ENCODE measurements at regions not wholly inside any gene's neighbourhood (a gene's known extent, or its start where the extent isn't known, plus 50 kb on each side); places are given as distances from the start of the nearest gene placed in this dataset.

GRCh38 chr3:165378761-165379160 is 182.6 kb upstream of the SLITRK3 start:
- in situ Hi-C loops (cut with MboI; ENCODE audit: low sequenced_read_pairs), result no loop called here
- no peak overlapping the region for H2BK20ac ChIP-seq (ENCODE audit: low read depth, low read length)
- no peaks in the 10 kb centered on the region for H3K4me1 ChIP-seq (ENCODE audit: control insufficient read depth, insufficient read depth, low read length)
- no peaks in the 10 kb centered on the region for H3K9me1 ChIP-seq (ENCODE audit: insufficient read depth, low read length)
- no peak overlapping the region for H4K91ac ChIP-seq (ENCODE audit: insufficient read depth, low read depth, low read length)
- H3K56ac ChIP-seq (ENCODE audit: extremely low read depth, insufficient read depth, low read length), result no peak overlapping the region
- no peak overlapping the region for H3K18ac ChIP-seq (ENCODE audit: low read depth, low read length)
- H3K9me3 ChIP-seq (ENCODE audit: control insufficient read depth, insufficient read depth, low read length), result no peaks in the 10 kb centered on the region
- H4K8ac ChIP-seq (ENCODE audit: low read depth in 2 of 2, low read length in 2 of 2), result no peak overlapping the region
- no peak overlapping the region for H3K9ac ChIP-seq (ENCODE audit: low read depth, low read length)
- no peak overlapping the region for H3K4me2 ChIP-seq (ENCODE audit: low read depth, low read length)
- no peak overlapping the region for H2AK9ac ChIP-seq (replicated peaks; ENCODE audit: low read depth, low read length, poor library complexity)
- H3K4me3 ChIP-seq (ENCODE audit: insufficient read depth, low read depth, low read length), result no peak overlapping the region
- H2BK5ac ChIP-seq (ENCODE audit: low read depth, low read length, poor library complexity, severe bottlenecking), result no peak overlapping the region
- CTCF ChIA-PET, result no interaction called here
- no peak overlapping the region for H2BK120ac ChIP-seq (ENCODE audit: low read depth, low read length)
- no peaks in the 10 kb centered on the region for H3K79me1 ChIP-seq (ENCODE audit: low read depth in 1 of 2, low read length in 2 of 2)
- H3K27me3 ChIP-seq (ENCODE audit: control insufficient read depth, insufficient read depth, low read length), result no peaks in the 10 kb centered on the region
- H3K36me3 ChIP-seq (ENCODE audit: control insufficient read depth, insufficient read depth, low read length), result no peaks in the 10 kb centered on the region
- no TSS peak for BruUV-seq (replicated peaks)
- no peak overlapping the region for H3K23ac ChIP-seq (ENCODE audit: low read depth, low read length)
- ATAC-seq (ENCODE audit: low read depth) (no peak), DNase-seq (no peak)
- no peak overlapping the region for H3K14ac ChIP-seq (replicated peaks; ENCODE audit: low read depth, low read length)
- H4K20me1 ChIP-seq (ENCODE audit: insufficient read depth, low read length), result no peaks in the 10 kb centered on the region
- dilution Hi-C loops (cut with HindIII; ENCODE audit: low sequenced_read_pairs, unreplicated experiment), result no loop called here
- TF ChIP-seq, protein P1, sequence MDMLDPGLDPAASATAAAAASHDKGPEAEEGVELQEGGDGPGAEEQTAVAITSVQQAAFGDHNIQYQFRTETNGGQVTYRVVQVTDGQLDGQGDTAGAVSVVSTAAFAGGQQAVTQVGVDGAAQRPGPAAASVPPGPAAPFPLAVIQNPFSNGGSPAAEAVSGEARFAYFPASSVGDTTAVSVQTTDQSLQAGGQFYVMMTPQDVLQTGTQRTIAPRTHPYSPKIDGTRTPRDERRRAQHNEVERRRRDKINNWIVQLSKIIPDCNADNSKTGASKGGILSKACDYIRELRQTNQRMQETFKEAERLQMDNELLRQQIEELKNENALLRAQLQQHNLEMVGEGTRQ (IDR thresholded peaks at IDR 0.05; ENCODE audit: low read depth, low read length), result no peak
- TF ChIP-seq CEBPB (IDR thresholded peaks at IDR 0.05; ENCODE audit: low read depth, low read length), result no peak
- TF ChIP-seq MAFK (IDR thresholded peaks at IDR 0.05; ENCODE audit: low read depth, low read length), result no peak
- no peak for TF ChIP-seq FOS (IDR thresholded peaks at IDR 0.05; ENCODE audit: low read depth, low read length)
- no peak for TF ChIP-seq NFE2L2 (IDR thresholded peaks at IDR 0.05; ENCODE audit: low read depth, low read length)
- no peak for TF ChIP-seq RFX5 (IDR thresholded peaks at IDR 0.05; ENCODE audit: low read depth, low read length)
- TF ChIP-seq CHD1 (IDR thresholded peaks at IDR 0.05; ENCODE audit: low read depth, low read length), result no peak
- TF ChIP-seq RCOR1 (IDR thresholded peaks at IDR 0.05; ENCODE audit: insufficient replicate concordance, low read length), result no peak
- TF ChIP-seq, protein P2, sequence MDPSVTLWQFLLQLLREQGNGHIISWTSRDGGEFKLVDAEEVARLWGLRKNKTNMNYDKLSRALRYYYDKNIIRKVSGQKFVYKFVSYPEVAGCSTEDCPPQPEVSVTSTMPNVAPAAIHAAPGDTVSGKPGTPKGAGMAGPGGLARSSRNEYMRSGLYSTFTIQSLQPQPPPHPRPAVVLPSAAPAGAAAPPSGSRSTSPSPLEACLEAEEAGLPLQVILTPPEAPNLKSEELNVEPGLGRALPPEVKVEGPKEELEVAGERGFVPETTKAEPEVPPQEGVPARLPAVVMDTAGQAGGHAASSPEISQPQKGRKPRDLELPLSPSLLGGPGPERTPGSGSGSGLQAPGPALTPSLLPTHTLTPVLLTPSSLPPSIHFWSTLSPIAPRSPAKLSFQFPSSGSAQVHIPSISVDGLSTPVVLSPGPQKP (IDR thresholded peaks at IDR 0.05; ENCODE audit: borderline replicate concordance, low read depth, low read length), result no peak
- TF ChIP-seq, protein P3, sequence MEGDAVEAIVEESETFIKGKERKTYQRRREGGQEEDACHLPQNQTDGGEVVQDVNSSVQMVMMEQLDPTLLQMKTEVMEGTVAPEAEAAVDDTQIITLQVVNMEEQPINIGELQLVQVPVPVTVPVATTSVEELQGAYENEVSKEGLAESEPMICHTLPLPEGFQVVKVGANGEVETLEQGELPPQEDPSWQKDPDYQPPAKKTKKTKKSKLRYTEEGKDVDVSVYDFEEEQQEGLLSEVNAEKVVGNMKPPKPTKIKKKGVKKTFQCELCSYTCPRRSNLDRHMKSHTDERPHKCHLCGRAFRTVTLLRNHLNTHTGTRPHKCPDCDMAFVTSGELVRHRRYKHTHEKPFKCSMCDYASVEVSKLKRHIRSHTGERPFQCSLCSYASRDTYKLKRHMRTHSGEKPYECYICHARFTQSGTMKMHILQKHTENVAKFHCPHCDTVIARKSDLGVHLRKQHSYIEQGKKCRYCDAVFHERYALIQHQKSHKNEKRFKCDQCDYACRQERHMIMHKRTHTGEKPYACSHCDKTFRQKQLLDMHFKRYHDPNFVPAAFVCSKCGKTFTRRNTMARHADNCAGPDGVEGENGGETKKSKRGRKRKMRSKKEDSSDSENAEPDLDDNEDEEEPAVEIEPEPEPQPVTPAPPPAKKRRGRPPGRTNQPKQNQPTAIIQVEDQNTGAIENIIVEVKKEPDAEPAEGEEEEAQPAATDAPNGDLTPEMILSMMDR (conservative IDR thresholded peaks at IDR 0.05; ENCODE audit: low read depth, low read length), result no peak
- TF ChIP-seq MAZ (IDR thresholded peaks at IDR 0.05; ENCODE audit: borderline replicate concordance, low read depth, low read length), result no peak
- no peak for TF ChIP-seq SMC3 (IDR thresholded peaks at IDR 0.05; ENCODE audit: low read depth, low read length)
- TF ChIP-seq RAD21 (IDR thresholded peaks at IDR 0.05; ENCODE audit: low read length), result no peak
- H2AFZ ChIP-seq (replicated peaks; ENCODE audit: low read length, poor library complexity), result no peak overlapping the region
- H2AK5ac ChIP-seq (ENCODE audit: low read depth, low read length), result no peak overlapping the region
- intact Hi-C loops (cut with micrococcal nuclease), result no loop called here
- H3K4ac ChIP-seq (ENCODE audit: low read depth, low read length), result no peak overlapping the region
- POLR2A ChIA-PET (ENCODE audit: unreplicated experiment), result no interaction called here
- no peak overlapping the region for H4K5ac ChIP-seq (ENCODE audit: low read depth, low read length)
- no peak overlapping the region for H2BK15ac ChIP-seq (ENCODE audit: low read depth, low read length)
- H3K27ac ChIP-seq (ENCODE audit: insufficient read depth, low read length), result no peak overlapping the region
- no CpG with 5 or more reads among the region's 2 CpGs for WGBS, 2 experiments (ENCODE audit: extremely low coverage in 2 of 2, insufficient read length in 1 of 2)

All from IMR-90 (cell line).